ENCODE measurements at regions not wholly inside any gene's neighbourhood (a gene's known extent, or its start where the extent isn't known, plus 50 kb on each side); places are given as distances from the start of the nearest gene placed in this dataset.
"Not testable (repeated sequence)": the region's sequence is repeated elsewhere in the genome, so short reads cannot be mapped to it uniquely, and the experiment has no call there.

- no peaks in the 10 kb centered on the region for H3K9me3 ChIP-seq
- no peak for TF ChIP-seq CTCF (IDR thresholded peaks at IDR 0.05)
- DNase-seq (ENCODE audit: low spot score) (no peak), ATAC-seq (ENCODE audit: insufficient number of reproducible peaks, low FRiP score, low read depth) (no peak)
- no peak overlapping the region for H3K27ac ChIP-seq
- no peaks in the 10 kb centered on the region for H3K27me3 ChIP-seq (replicated peaks; ENCODE audit: insufficient read depth)
- no peaks in the 10 kb centered on the region for H3K36me3 ChIP-seq
- H3K4me3 ChIP-seq: no peak overlapping the region
- H3K4me1 ChIP-seq (ENCODE audit: control insufficient read depth in 1 of 2, low read depth in 2 of 2): no peaks in the 10 kb centered on the region
Measured at GRCh38 chr4:100017637-100018310, 67.7 kb upstream of the H2AZ1 start.

- no peaks in the 10 kb centered on the region for H3K4me1 ChIP-seq (ENCODE audit: control insufficient read depth in 1 of 2, low read depth in 2 of 2)
- no peak overlapping the region for H3K27ac ChIP-seq
- TF ChIP-seq CTCF (IDR thresholded peaks at IDR 0.05): no peak
- no peaks in the 10 kb centered on the region for H3K9me3 ChIP-seq
- no peak overlapping the region for H3K4me3 ChIP-seq
- ATAC-seq (ENCODE audit: insufficient number of reproducible peaks, low FRiP score, low read depth) (no peak), DNase-seq (ENCODE audit: low spot score) (no peak)
- no peaks in the 10 kb centered on the region for H3K36me3 ChIP-seq
- no peaks in the 10 kb centered on the region for H3K27me3 ChIP-seq (replicated peaks; ENCODE audit: insufficient read depth)
Measured at GRCh38 chr4:100016191-100016590, 66.1 kb upstream of the H2AZ1 start.

- H3K27ac ChIP-seq: no peak overlapping the region
- no peak for TF ChIP-seq CTCF (IDR thresholded peaks at IDR 0.05)
- H3K4me3 ChIP-seq: no peak overlapping the region
- H3K9me3 ChIP-seq: no peaks in the 10 kb centered on the region
- ATAC-seq (ENCODE audit: insufficient number of reproducible peaks, low FRiP score, low read depth) (no peak), DNase-seq (ENCODE audit: low spot score) (no peak)
- H3K27me3 ChIP-seq (replicated peaks; ENCODE audit: insufficient read depth): no peaks in the 10 kb centered on the region
- H3K4me1 ChIP-seq (ENCODE audit: control insufficient read depth in 1 of 2, low read depth in 2 of 2): no peaks in the 10 kb centered on the region
- no peaks in the 10 kb centered on the region for H3K36me3 ChIP-seq
Measured at GRCh38 chr4:100014616-100015015, 64.5 kb upstream of the H2AZ1 start.

GRCh38 chr4:100009490-100009889, 59.4 kb upstream of the H2AZ1 start:
- H3K27ac ChIP-seq: no peak overlapping the region
- H3K9me3 ChIP-seq: no peaks in the 10 kb centered on the region
- no peaks in the 10 kb centered on the region for H3K4me1 ChIP-seq (ENCODE audit: control insufficient read depth in 1 of 2, low read depth in 2 of 2)
- H3K36me3 ChIP-seq: no peaks in the 10 kb centered on the region
- no peak for ATAC-seq (ENCODE audit: insufficient number of reproducible peaks, low FRiP score, low read depth)
- no peak overlapping the region for H3K4me3 ChIP-seq
- no peak for DNase-seq (ENCODE audit: low spot score)
- no peaks in the 10 kb centered on the region for H3K27me3 ChIP-seq (replicated peaks; ENCODE audit: insufficient read depth)
- TF ChIP-seq CTCF (IDR thresholded peaks at IDR 0.05): no peak

- DNase-seq (ENCODE audit: low spot score) (no peak), ATAC-seq (ENCODE audit: insufficient number of reproducible peaks, low FRiP score, low read depth) (no peak)
- TF ChIP-seq CTCF (IDR thresholded peaks at IDR 0.05): no peak
Measured at GRCh38 chr4:100008048-100008447, 58.0 kb upstream of the H2AZ1 start.

GRCh38 chr4:100006161-100006560, 56.1 kb upstream of the H2AZ1 start:
- not testable (repeated sequence) for H3K4me3 ChIP-seq; H3K4me1 ChIP-seq (ENCODE audit: control insufficient read depth in 1 of 2, low read depth in 2 of 2); H3K36me3 ChIP-seq; H3K27ac ChIP-seq; H3K27me3 ChIP-seq (replicated peaks; ENCODE audit: insufficient read depth); H3K9me3 ChIP-seq; ATAC-seq (ENCODE audit: insufficient number of reproducible peaks, low FRiP score, low read depth); DNase-seq (ENCODE audit: low spot score)

More at GRCh38 chr4:100008048-100008447, 58.0 kb upstream of the H2AZ1 start:
- no peak overlapping the region for H3K4me3 ChIP-seq
- H3K27me3 ChIP-seq (replicated peaks; ENCODE audit: insufficient read depth): no peaks in the 10 kb centered on the region
- H3K27ac ChIP-seq: no peak overlapping the region
- no peaks in the 10 kb centered on the region for H3K9me3 ChIP-seq
- no peaks in the 10 kb centered on the region for H3K36me3 ChIP-seq
- H3K4me1 ChIP-seq (ENCODE audit: control insufficient read depth in 1 of 2, low read depth in 2 of 2): no peaks in the 10 kb centered on the region

All from thoracic aorta (tissue), 2 donors.